Ovary (tissue), 7 donors: ENCODE measurements at regions not wholly inside any gene's neighbourhood (a gene's known extent, or its start where the extent isn't known, plus 50 kb on each side); places are given as distances from the start of the nearest gene placed in this dataset.

Experiments used
- DNase-seq, 5 donors: peaks; one replicate each; pipeline ENCODE4 v3.0.0-alpha.2; 2019 to 2020
- H3K27ac ChIP-seq, 2 donors: fragments of 200-600 bp; one replicate each; pipeline versions ENCODE4 v1.5.1 to v1.8.0; 2019 to 2022
- H3K27me3 ChIP-seq: fragments of 200-600 bp; one replicate; pipeline ENCODE4 v1.8.0; 2022
- H3K36me3 ChIP-seq: fragments of 200-600 bp; sonication (generic); one replicate; pipeline ENCODE4 v1.5.1; 2019
- H3K4me1 ChIP-seq: one replicate; pipeline ENCODE4 v1.8.1; 2013; ENCODE audit warnings: mild to moderate bottlenecking, moderate library complexity; ENCODE audit not compliant: insufficient read depth
- H3K4me3 ChIP-seq: fragments of 200-600 bp; sonication (generic); one replicate; pipeline ENCODE4 v1.5.1; 2017
- H3K9me3 ChIP-seq, 2 donors: fragments of 200-600 bp in 1 of 2; sonication (generic) in 1 of 2; one replicate each; pipeline versions ENCODE4 v1.5.1 to v1.8.1; 2013 to 2019; ENCODE audit warnings: mild to moderate bottlenecking in 1 of 2, moderate library complexity in 1 of 2
- EP300 ChIP-seq: sonication (generic); formaldehyde crosslinking; IDR thresholded peaks from one replicate; pipeline ENCODE4 v1.6.1; 2017; ENCODE audit warnings: antibody characterized with exemption
- POLR2A ChIP-seq: fragments of 450-650 bp; IDR thresholded peaks from one replicate; pipeline ENCODE4 v1.6.1; 2017; ENCODE audit warnings: antibody characterized with exemption, mild to moderate bottlenecking, moderate library complexity
- WGBS, 3 donors: extraction: QIAGEN DNeasy Blood & Tissue Kit in 1 of 3; methylation state at CpG; one replicate each; pipeline versions ENCODE4 v1.1.5 to v1.1.7; 2013 to 2017; 5-methylcytosine and 5-hydroxymethylcytosine counted together
- intact Hi-C, 4 donors: fragments of 100-400 bp; cut with DNase I; formaldehyde crosslinking; loops; one replicate each; pipeline versions ENCODE4 v1.11.0 to v1.15.1; 2022 to 2023
- TF ChIP-seq, protein P1 (sequence below), 3 donors: fragments of 450-650 bp in 2 of 3; fragments of 200-600 bp in 1 of 3; IDR thresholded peaks; one replicate each; pipeline versions ENCODE4 v1.5.1 to v1.8.0; 2016 to 2022; ENCODE audit warnings: antibody characterized with exemption in 3 of 3, mild to moderate bottlenecking in 1 of 3
- donor health status: DM: no; HTN: no; CAD: no; lungs with moderate emphysema.
- donor health status: DM: no; HTN: no; CAD: no.
- donor health status: Bipolar disorder and iron deficiency.
- donor health status: DM: no; HTN: no; CAD: no.
- donor health status: DM: yes; HTN: yes; CAD: no.

- no peaks in the 10 kb centered on the region for H3K4me1 ChIP-seq
- no peaks in the 10 kb centered on the region for H3K9me3 ChIP-seq
- no peaks in the 10 kb centered on the region for H3K27me3 ChIP-seq
- no peak overlapping the region for H3K27ac ChIP-seq
- no peak overlapping the region for H3K4me3 ChIP-seq
- 78 to 83% (median 80%) methylated on average over 5 of the region's 5 CpGs for WGBS, 3 donors
- DNase-seq: no peak
- H3K36me3 ChIP-seq: no peaks in the 10 kb centered on the region
- TF ChIP-seq EP300 (no peak), POLR2A (no peak)
- TF ChIP-seq, protein P1, sequence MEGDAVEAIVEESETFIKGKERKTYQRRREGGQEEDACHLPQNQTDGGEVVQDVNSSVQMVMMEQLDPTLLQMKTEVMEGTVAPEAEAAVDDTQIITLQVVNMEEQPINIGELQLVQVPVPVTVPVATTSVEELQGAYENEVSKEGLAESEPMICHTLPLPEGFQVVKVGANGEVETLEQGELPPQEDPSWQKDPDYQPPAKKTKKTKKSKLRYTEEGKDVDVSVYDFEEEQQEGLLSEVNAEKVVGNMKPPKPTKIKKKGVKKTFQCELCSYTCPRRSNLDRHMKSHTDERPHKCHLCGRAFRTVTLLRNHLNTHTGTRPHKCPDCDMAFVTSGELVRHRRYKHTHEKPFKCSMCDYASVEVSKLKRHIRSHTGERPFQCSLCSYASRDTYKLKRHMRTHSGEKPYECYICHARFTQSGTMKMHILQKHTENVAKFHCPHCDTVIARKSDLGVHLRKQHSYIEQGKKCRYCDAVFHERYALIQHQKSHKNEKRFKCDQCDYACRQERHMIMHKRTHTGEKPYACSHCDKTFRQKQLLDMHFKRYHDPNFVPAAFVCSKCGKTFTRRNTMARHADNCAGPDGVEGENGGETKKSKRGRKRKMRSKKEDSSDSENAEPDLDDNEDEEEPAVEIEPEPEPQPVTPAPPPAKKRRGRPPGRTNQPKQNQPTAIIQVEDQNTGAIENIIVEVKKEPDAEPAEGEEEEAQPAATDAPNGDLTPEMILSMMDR (IDR thresholded peaks at IDR 0.05): no peak
- intact Hi-C loops: no loop called here
Observed at GRCh38 chr12:127670796-127671195, 596.2 kb upstream of the TMEM132C start.

GRCh38 chr12:127675936-127676335 lies 591.0 kb upstream of the TMEM132C start:
- Histone ChIP-seq H3K4me3 (no peak overlapping the region), H3K9me3 (no peaks in the 10 kb centered on the region), H3K4me1 (no peaks in the 10 kb centered on the region), H3K27ac (no peak overlapping the region), H3K27me3 (no peaks in the 10 kb centered on the region), H3K36me3 (no peaks in the 10 kb centered on the region)
- no peak for DNase-seq
- TF ChIP-seq EP300 (no peak), POLR2A (no peak)
- TF ChIP-seq, protein P1 (IDR thresholded peaks at IDR 0.05): no peak
- WGBS, 3 donors: 63 to 75% (median 70%) methylated on average over 6 of the region's 6 CpGs
- intact Hi-C loops: no loop called here

DNA sequence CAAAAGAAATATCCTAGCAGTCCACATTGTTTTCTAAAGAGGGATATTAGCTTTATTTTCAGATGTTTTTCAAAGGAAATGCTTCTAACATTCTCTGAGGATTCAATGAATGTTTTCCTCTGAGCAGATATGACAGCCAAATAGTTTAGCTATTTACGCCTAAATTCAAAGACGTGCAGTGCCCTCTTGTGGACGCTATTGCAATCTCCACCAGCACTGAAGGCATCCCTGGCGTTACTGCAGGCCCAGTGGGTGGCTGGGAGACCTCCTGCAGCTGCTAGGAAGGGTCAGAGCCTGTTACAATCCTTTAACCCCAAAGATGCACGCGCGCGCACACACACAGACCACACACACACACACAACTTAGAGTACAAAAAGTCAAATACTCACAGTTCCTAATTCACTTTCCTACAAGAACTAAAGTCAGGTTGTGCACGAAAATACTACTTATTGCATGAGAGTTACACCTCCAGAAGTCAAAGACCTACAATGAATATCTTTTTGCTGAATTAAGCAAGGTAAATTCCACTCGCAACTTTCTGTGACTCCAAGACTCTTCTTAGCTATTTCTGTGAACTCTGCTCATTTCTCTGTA lies 589.3 kb upstream of the TMEM132C start:
- H3K9me3 ChIP-seq: no peaks in the 10 kb centered on the region
- WGBS, 3 donors: 13 to 16% (median 14%) methylated on average over 10 of the region's 10 CpGs
- no peaks in the 10 kb centered on the region for H3K36me3 ChIP-seq
- no peaks in the 10 kb centered on the region for H3K27me3 ChIP-seq
- H3K4me1 ChIP-seq: no peaks in the 10 kb centered on the region
- TF ChIP-seq EP300 (no peak), POLR2A (no peak)
- TF ChIP-seq, protein P1 (IDR thresholded peaks at IDR 0.05): peak in 1 of 3 donors; percentile 37
- no peak overlapping the region for H3K4me3 ChIP-seq
- no peak overlapping the region for H3K27ac ChIP-seq
- peak; percentile 20 to 70 (median 49) for DNase-seq
- intact Hi-C loops: no loop called here

- H3K9me3 ChIP-seq: no peaks in the 10 kb centered on the region
- 78 to 89% (median 86%) methylated on average over 7 of the region's 7 CpGs for WGBS, 3 donors
- no peak overlapping the region for H3K4me3 ChIP-seq
- intact Hi-C loops: no loop called here
- no peaks in the 10 kb centered on the region for H3K27me3 ChIP-seq
- TF ChIP-seq, protein P1 (IDR thresholded peaks at IDR 0.05): no peak
- DNase-seq: no peak
- no peak overlapping the region for H3K27ac ChIP-seq
- no peaks in the 10 kb centered on the region for H3K36me3 ChIP-seq
- no peaks in the 10 kb centered on the region for H3K4me1 ChIP-seq
Observed at GRCh38 chr12:127678945-127679344, 588.0 kb upstream of the TMEM132C start.
